Large intestine (tissue), 3 donors: ENCODE measurements at regions not wholly inside any gene's neighbourhood (a gene's known extent, or its start where the extent isn't known, plus 50 kb on each side); places are given as distances from the start of the nearest gene placed in this dataset.

Experiments used
- DNase-seq, 2 donors: peaks; one replicate each; pipeline versions ENCODE4 v3.0.0 to v3.0.0-alpha.2; 2013
- H3K27ac ChIP-seq: one replicate; pipeline ENCODE4 v1.5.1; 2013; ENCODE audit warnings: low read length
- H3K27me3 ChIP-seq: 2 replicates; pipeline ENCODE4 v1.6.1; 2013; ENCODE audit warnings: low read length; ENCODE audit not compliant: control insufficient read depth, insufficient read depth
- H3K36me3 ChIP-seq: 2 replicates; pipeline ENCODE4 v1.6.1; 2013; ENCODE audit warnings: low read length; ENCODE audit not compliant: control insufficient read depth, insufficient read depth
- H3K4me1 ChIP-seq: one replicate; pipeline ENCODE4 v1.6.1; 2013; ENCODE audit warnings: low read length; ENCODE audit not compliant: control insufficient read depth, insufficient read depth
- H3K4me3 ChIP-seq: one replicate; pipeline ENCODE4 v1.5.1; 2013; ENCODE audit warnings: low read length
- H3K9me3 ChIP-seq: one replicate; pipeline ENCODE4 v1.6.1; 2013; ENCODE audit warnings: mild to moderate bottlenecking, low read depth, low read length, moderate library complexity; ENCODE audit not compliant: control insufficient read depth
- WGBS: methylation state at CpG from one replicate; pipeline ENCODE4 v1.1.5; 2013; ENCODE audit warnings: low lambda C conversion rate; ENCODE audit not compliant: insufficient coverage; 5-methylcytosine and 5-hydroxymethylcytosine counted together

GRCh38 chr3:66800941-66801545, 197.1 kb upstream of the KBTBD8 start:
- Histone ChIP-seq H3K36me3 (no peaks in the 10 kb centered on the region), H3K9me3 (no peaks in the 10 kb centered on the region), H3K4me3 (no peak overlapping the region), H3K4me1 (no peaks in the 10 kb centered on the region), H3K27me3 (no peaks in the 10 kb centered on the region), H3K27ac (no peak overlapping the region)
- DNase-seq, result no peak
- WGBS, result no CpG with 5 or more reads among the region's 1 CpG

GRCh38 chr3:66803206-66803605, 194.9 kb upstream of the KBTBD8 start:
- no peaks in the 10 kb centered on the region for H3K36me3 ChIP-seq

DNA sequence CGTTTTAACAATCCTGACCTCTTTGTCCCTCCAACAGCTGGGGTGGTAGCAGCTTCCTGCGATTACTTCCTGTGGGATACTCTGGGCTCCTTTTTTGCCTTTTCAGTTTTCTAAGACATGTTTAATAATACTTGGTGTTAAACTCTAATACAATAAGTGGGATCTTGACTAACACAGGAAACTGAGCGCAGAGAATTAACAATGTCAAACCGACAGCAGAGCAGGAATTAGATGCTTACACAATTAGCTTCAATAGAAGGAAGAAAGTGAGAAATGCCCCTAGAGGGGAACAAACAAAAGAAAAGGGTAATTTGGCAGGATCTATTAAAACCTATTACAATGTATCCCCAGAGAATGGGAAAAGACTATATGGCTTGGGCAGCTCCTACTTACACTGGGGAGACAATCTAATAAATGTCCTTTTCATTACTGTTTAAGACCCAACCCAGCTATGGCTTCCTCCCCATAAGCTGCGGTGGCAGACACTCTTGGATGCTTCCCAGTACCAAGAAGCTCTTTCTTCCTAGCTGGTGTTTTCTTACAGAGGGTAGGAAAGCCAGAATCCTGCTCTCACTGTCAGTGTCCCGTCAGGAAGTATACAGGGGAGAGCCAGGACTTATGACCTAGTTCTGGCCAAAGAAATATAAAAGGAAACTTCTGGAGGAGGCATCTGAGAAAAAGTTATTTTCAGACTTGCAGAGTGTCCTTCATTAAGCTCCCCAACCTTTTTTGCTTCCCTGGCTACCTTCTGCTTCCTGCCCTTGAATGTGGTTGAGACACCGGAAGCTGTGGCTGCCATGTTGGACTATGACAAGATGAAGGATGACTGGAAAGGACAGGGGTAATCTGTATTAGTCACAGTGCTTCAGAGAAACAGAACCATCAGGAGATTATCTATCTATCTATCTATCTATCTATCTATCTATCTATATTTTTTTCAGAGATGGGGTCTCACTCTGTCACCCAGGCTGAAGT, 194.1 kb upstream of the KBTBD8 start:
- Histone ChIP-seq H3K4me3 (no peak overlapping the region), H3K27me3 (no peaks in the 10 kb centered on the region), H3K36me3 (no peaks in the 10 kb centered on the region), H3K27ac (no peak overlapping the region), H3K9me3 (no peaks in the 10 kb centered on the region), H3K4me1 (peaks cover 8% of the 10 kb centered on the region)
- no peak for DNase-seq
- WGBS, result 88% methylated on average over 1 of the region's 7 CpGs

More at GRCh38 chr3:66803206-66803605, 194.9 kb upstream of the KBTBD8 start:
- no peak for DNase-seq
- H3K4me1 ChIP-seq, result no peaks in the 10 kb centered on the region
- no peak overlapping the region for H3K27ac ChIP-seq
- no peak overlapping the region for H3K4me3 ChIP-seq
- no peaks in the 10 kb centered on the region for H3K9me3 ChIP-seq
- H3K27me3 ChIP-seq, result no peaks in the 10 kb centered on the region
- WGBS, result no CpG with 5 or more reads among the region's 2 CpGs

DNA sequence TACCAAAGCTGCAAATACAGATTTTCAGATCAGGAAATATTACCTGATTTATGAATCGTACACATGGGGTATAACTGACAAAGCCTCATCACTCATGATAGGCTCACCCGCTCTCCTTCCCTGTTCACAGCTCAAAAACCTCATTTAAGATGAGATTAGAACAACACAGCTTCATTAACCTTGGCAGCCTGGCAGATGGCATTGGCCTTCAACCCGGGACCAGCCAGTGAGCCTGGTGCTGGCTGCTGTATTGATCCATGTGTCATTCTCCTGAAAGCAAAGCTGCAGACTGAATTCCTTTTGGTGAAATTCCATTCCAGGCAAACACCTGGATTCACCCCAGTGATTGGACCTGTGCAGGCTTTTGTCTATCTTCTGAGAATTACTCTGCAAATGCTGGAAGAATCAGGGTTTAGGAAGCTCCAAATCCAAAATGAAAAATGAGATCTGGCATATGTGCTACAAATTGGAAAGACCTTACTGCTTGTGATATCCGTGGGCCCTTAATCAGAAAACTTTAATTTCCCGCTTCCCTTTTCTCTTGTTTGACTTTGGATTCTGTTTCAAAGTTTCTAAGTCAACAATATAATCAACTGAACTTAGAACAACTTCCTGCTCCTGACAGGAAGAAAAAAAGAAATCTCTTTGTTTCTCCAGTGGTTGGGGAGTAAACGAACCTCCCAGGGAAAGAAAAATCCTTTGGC, 189.1 kb upstream of the KBTBD8 start:
- peak in 1 of 2 donors; percentile 69 for DNase-seq
- H3K27me3 ChIP-seq, result no peaks in the 10 kb centered on the region
- peaks cover 17% of the 10 kb centered on the region for H3K4me1 ChIP-seq
- H3K4me3 ChIP-seq, result no peak overlapping the region
- H3K36me3 ChIP-seq, result no peaks in the 10 kb centered on the region
- H3K27ac ChIP-seq, result peak overlapping the region; percentile 69
- H3K9me3 ChIP-seq, result no peaks in the 10 kb centered on the region
- no CpG with 5 or more reads among the region's 6 CpGs for WGBS

GRCh38 chr3:66809595-66809958, 188.5 kb upstream of the KBTBD8 start:
- Histone ChIP-seq H3K27ac (peak overlapping the region; percentile 69), H3K4me1 (peaks cover 17% of the 10 kb centered on the region), H3K9me3 (no peaks in the 10 kb centered on the region), H3K4me3 (no peak overlapping the region), H3K36me3 (no peaks in the 10 kb centered on the region), H3K27me3 (no peaks in the 10 kb centered on the region)
- WGBS, result no CpG with 5 or more reads among the region's 4 CpGs
- DNase-seq, result no peak

DNA sequence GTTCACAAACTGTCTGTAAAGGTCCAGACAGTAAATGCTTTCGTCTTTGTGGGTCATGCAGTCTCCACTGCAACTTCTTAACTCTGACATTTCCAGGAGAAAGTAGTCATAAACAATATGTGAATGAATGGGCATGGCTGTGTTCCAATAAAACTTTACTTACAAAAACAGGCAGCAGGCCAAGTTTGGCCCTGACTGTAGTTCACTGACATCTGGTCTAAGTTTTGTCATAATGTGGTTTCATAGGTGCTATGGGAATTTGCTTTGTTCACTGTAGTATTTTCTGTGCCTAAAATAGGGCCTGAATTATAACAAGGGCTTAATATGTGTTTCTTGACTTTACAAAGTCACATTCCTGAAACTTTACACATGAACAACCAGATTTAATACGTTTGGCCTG, 186.0 kb upstream of the KBTBD8 start:
- no peak overlapping the region for H3K27ac ChIP-seq
- H3K27me3 ChIP-seq, result no peaks in the 10 kb centered on the region
- H3K9me3 ChIP-seq, result no peaks in the 10 kb centered on the region
- H3K36me3 ChIP-seq, result no peaks in the 10 kb centered on the region
- 100% methylated on average over 1 of the region's 2 CpGs for WGBS
- H3K4me3 ChIP-seq, result no peak overlapping the region
- peaks cover 17% of the 10 kb centered on the region for H3K4me1 ChIP-seq
- DNase-seq, result no peak

DNA sequence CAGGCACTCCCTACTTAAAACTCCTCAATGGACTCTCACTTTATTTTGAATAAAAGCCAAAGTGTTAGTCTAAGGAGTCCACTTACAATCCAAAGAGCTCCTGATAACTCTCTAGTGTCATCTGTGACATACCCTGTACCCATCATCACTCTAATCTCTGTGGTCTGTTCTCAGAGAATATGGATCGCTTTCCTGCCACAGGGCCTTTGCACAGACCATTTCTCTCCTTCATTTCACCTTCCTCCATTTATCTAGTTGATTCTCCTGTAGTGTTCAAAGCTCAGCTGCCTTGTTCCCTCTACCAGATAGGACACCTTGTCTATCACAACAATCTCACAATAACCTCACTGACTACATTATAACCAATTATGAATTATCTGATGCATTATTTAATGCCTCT, 185.4 kb upstream of the KBTBD8 start:
- no peak for DNase-seq
- Histone ChIP-seq H3K9me3 (no peaks in the 10 kb centered on the region), H3K4me3 (no peak overlapping the region), H3K36me3 (no peaks in the 10 kb centered on the region), H3K27me3 (no peaks in the 10 kb centered on the region), H3K4me1 (peaks cover 17% of the 10 kb centered on the region), H3K27ac (no peak overlapping the region)
- WGBS, result no CpG with 5 or more reads among the region's 1 CpG

DNA sequence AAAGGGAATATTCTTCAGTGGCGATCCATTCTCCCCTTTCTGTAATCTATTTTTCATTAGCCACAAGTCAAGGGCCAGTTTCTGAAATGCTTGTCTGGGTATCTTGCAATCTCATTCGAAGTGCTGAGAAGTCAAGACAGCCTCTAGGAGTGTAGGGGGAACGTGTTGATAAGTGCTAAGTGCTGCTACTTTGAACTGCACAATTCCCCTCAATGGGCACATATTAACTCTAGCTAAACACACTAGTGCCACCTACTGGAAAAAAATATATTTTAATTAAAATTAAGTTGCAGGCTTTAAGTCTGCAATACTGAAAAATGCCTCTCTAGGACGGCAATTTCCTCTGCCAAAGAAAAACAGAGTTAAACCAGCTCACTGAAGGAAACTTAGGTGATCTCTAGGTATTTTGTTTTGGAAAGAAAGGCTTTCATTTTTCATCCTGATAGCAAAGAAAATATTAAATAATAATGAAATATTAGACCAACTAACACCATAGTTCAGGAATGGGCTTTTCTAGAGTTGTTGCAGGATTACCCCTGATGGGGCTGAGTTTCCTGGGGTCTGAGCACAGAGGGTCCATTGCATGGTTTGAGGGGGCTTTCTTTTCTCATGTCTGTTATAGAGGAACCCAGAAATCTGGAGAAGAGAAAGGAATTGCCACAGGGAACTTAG, 181.9 kb upstream of the KBTBD8 start:
- no peaks in the 10 kb centered on the region for H3K9me3 ChIP-seq
- H3K36me3 ChIP-seq, result no peaks in the 10 kb centered on the region
- no peak overlapping the region for H3K27ac ChIP-seq
- no peak overlapping the region for H3K4me3 ChIP-seq
- no peaks in the 10 kb centered on the region for H3K27me3 ChIP-seq
- WGBS, result 30% methylated on average over 2 of the region's 4 CpGs
- DNase-seq, result peak; percentile 59 to 61
- no peaks in the 10 kb centered on the region for H3K4me1 ChIP-seq

DNA sequence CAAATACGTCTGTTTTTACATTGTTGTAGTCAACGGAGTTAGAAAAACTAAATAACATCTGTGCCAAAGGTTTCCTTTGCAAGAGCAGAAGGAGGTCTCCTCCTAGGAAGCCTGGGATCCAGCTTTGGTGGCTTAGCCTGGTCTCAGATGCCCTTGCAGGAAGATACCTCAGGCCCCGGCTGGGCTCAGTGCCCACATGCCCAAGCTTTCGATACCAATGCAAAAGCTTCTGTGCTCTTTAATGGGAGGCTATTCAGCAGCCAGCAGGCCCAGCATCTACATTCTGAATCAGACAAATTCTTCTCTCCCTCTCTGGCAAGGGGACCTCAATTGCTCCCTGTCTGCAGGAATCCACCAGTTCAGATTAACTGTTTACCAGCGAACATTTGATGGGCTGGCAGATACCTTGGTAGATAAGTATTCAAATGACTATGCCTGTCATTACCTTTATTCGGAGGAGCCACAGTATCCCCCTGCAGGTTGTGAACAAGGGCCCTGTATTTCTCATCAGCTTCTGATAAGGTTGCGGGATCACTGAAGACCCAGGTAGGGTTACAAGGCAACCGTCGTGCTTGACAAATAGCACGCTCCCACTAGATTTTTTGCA, 180.1 kb upstream of the KBTBD8 start:
- WGBS, result 96% methylated on average over 4 of the region's 10 CpGs
- H3K27me3 ChIP-seq, result no peaks in the 10 kb centered on the region
- no peak overlapping the region for H3K27ac ChIP-seq
- H3K4me3 ChIP-seq, result no peak overlapping the region
- peaks cover 11% of the 10 kb centered on the region for H3K4me1 ChIP-seq
- DNase-seq, result no peak
- no peaks in the 10 kb centered on the region for H3K36me3 ChIP-seq
- H3K9me3 ChIP-seq, result no peaks in the 10 kb centered on the region
